HL-60 (cell line): ENCODE measurements at regions not wholly inside any gene's neighbourhood (a gene's known extent, or its start where the extent isn't known, plus 50 kb on each side); places are given as distances from the start of the nearest gene placed in this dataset.

Experiments used
- DNase-seq, 2 experiments: peaks; one replicate each; pipeline ENCODE4 v3.0.0-alpha.2; 2010 to 2020; ENCODE audit warnings: low read depth in 1 of 2, low spot score in 1 of 2
- H3K27ac ChIP-seq: fragments of 250-450 bp; sonication (Bioruptor Pico); replicated peaks from 2 replicates; pipeline ENCODE4 v1.5.1; 2020; ENCODE audit warnings: mild to moderate bottlenecking, moderate library complexity
- H3K27me3 ChIP-seq: fragments of 250-450 bp; sonication (Bioruptor Pico); 2 replicates; pipeline ENCODE4 v1.5.1; 2021; ENCODE audit warnings: mild to moderate bottlenecking, moderate library complexity; ENCODE audit not compliant: insufficient read depth, poor library complexity, severe bottlenecking
- H3K4me3 ChIP-seq: replicated peaks from 2 replicates; pipeline ENCODE4 v1.5.1; 2011; ENCODE audit warnings: mild to moderate bottlenecking, control low read depth, low read length; ENCODE audit not compliant: insufficient read depth
- CTCF ChIP-seq: IDR thresholded peaks from one replicate; pipeline ENCODE4 v1.5.1; 2011; ENCODE audit warnings: low read length, control low read depth, inconsistent platforms; ENCODE audit not compliant: insufficient read depth
- GABPA ChIP-seq: IDR thresholded peaks from 2 replicates; pipeline ENCODE4 v1.6.1; 2012; ENCODE audit warnings: low read depth
- POLR2AphosphoS5 ChIP-seq: IDR thresholded peaks from 2 replicates; pipeline ENCODE4 v1.6.1; 2012; ENCODE audit warnings: low read depth
- REST ChIP-seq: IDR thresholded peaks from 2 replicates; pipeline ENCODE4 v1.6.1; 2012; ENCODE audit warnings: low read depth; ENCODE audit not compliant: insufficient replicate concordance
- SPI1 ChIP-seq: IDR thresholded peaks from 2 replicates; pipeline ENCODE4 v1.6.1; 2012; ENCODE audit warnings: low read depth, mild to moderate bottlenecking, borderline replicate concordance

- no peak for DNase-seq
- TF ChIP-seq REST (no peak), CTCF (no peak), GABPA (no peak), POLR2AphosphoS5 (no peak), SPI1 (no peak)
- H3K27me3 ChIP-seq, result no peaks in the 10 kb centered on the region
- H3K27ac ChIP-seq, result no peak overlapping the region
- H3K4me3 ChIP-seq, result no peak overlapping the region
Measured at GRCh38 chr6:108789475-108789874, 58.7 kb upstream of the ARMC2 start.

- TF ChIP-seq SPI1 (no peak), POLR2AphosphoS5 (no peak), CTCF (no peak), REST (no peak)
- Histone ChIP-seq H3K27ac (no peak overlapping the region), H3K4me3 (no peak overlapping the region), H3K27me3 (no peaks in the 10 kb centered on the region)
- DNase-seq, result no peak
Measured at GRCh38 chr6:108791700-108792099, 56.5 kb upstream of the ARMC2 start.

- TF ChIP-seq GABPA (no peak), REST (no peak), POLR2AphosphoS5 (no peak), CTCF (no peak), SPI1 (no peak)
- Histone ChIP-seq H3K27ac (no peak overlapping the region), H3K27me3 (no peaks in the 10 kb centered on the region), H3K4me3 (no peak overlapping the region)
- no peak for DNase-seq
Measured at GRCh38 chr6:108793516-108794251, 54.5 kb upstream of the ARMC2 start.
